H1 (cell line): ENCODE measurements at regions not wholly inside any gene's neighbourhood (a gene's known extent, or its start where the extent isn't known, plus 50 kb on each side); places are given as distances from the start of the nearest gene placed in this dataset.

Source experiments
- CTCF ChIA-PET: fragments of 300-600 bp; sonication (Branson Sonifier 250); formaldehyde crosslinking; loops from one replicate; lab custom pipeline; 2021; ENCODE audit not compliant: partially characterized antibody; lab: Charles Lee
- POLR2A ChIA-PET: fragments of 300-600 bp; sonication (Branson Sonifier 250); formaldehyde crosslinking; loops from one replicate; lab custom pipeline; 2021; ENCODE audit warnings: inconsistent platforms; ENCODE audit not compliant: partially characterized antibody; lab: Charles Lee
- DNase-seq, 2 experiments: peaks; one replicate each; pipeline versions ENCODE4 v3.0.0 to v3.0.0-alpha.2; 2010 to 2022; ENCODE audit warnings: low spot score in 2 of 2, low read depth in 1 of 2, mixed read lengths in 1 of 2
- FAIRE-seq: peaks from 2 replicates; lab custom pipeline; 2011; peaks lifted over from hg19 to GRCh38; lab: Jason Lieb, UNC
- H2AFZ ChIP-seq: 2 replicates; pipeline ENCODE4 v1.8.1; 2012; ENCODE audit warnings: low read length, inconsistent platforms
- H2AK5ac ChIP-seq: 2 replicates; pipeline ENCODE4 v1.6.1; 2013; ENCODE audit warnings: low read depth, low read length
- H2BK120ac ChIP-seq: replicated peaks from 2 replicates; pipeline ENCODE3; 2013; ENCODE audit warnings: low read depth, low read length, inconsistent platforms
- H2BK12ac ChIP-seq: 2 replicates; pipeline ENCODE4 v1.6.1; 2013; ENCODE audit warnings: low read depth, low read length
- H2BK15ac ChIP-seq: 2 replicates; pipeline ENCODE4 v1.6.1; 2013; ENCODE audit warnings: low read length
- H2BK20ac ChIP-seq: 2 replicates; pipeline ENCODE4 v1.6.1; 2013; ENCODE audit warnings: low read length
- H2BK5ac ChIP-seq: 2 replicates; pipeline ENCODE4 v1.6.1; 2013; ENCODE audit warnings: low read depth, low read length
- H3K14ac ChIP-seq: 2 replicates; pipeline ENCODE4 v1.6.1; 2013; ENCODE audit warnings: inconsistent platforms; ENCODE audit not compliant: insufficient read length
- H3K18ac ChIP-seq: 2 replicates; pipeline ENCODE4 v1.6.1; 2013; ENCODE audit warnings: low read length; ENCODE audit errors: extremely low read depth
- H3K23ac ChIP-seq: 2 replicates; pipeline ENCODE4 v1.6.1; 2013; ENCODE audit warnings: inconsistent platforms; ENCODE audit not compliant: insufficient read length
- H3K23me2 ChIP-seq: 2 replicates; pipeline ENCODE4 v1.6.1; 2013; ENCODE audit warnings: low read depth, low read length
- H3K27ac ChIP-seq: 2 replicates; pipeline ENCODE4 v1.6.1; 2011; ENCODE audit warnings: low read depth, low read length, inconsistent platforms
- H3K27me3 ChIP-seq, 4 experiments: replicated peaks in 1 of 4; 1 replicate in 1 of 4; 2 replicates in 3 of 4; pipeline versions ENCODE4 v1.6.1 to v1.8.1; 2011 to 2013; ENCODE audit warnings: low read length in 3 of 4, mild to moderate bottlenecking in 3 of 4, inconsistent platforms in 2 of 4, mixed read lengths in 2 of 4, moderate library complexity in 1 of 4; ENCODE audit not compliant: control insufficient read depth in 3 of 4, insufficient read depth in 3 of 4; ENCODE audit errors: extremely low read depth in 1 of 4
- H3K36me3 ChIP-seq, 4 experiments: 2 replicates each; pipeline versions ENCODE4 v1.6.1 to v1.8.1; 2011 to 2013; ENCODE audit warnings: mild to moderate bottlenecking in 4 of 4, low read length in 3 of 4, moderate library complexity in 2 of 4, control low read depth in 1 of 4, inconsistent platforms in 1 of 4; ENCODE audit not compliant: insufficient read depth in 4 of 4, control insufficient read depth in 2 of 4
- H3K4ac ChIP-seq: replicated peaks from 2 replicates; pipeline ENCODE3; 2013; ENCODE audit warnings: low read length, low read depth, mixed read lengths, inconsistent platforms; ENCODE audit not compliant: insufficient read length
- H3K4me1 ChIP-seq, 4 experiments: replicated peaks in 1 of 4; 1 replicate in 1 of 4; 2 replicates in 3 of 4; pipeline versions ENCODE4 v1.6.1 to v1.8.1; 2011 to 2013; ENCODE audit warnings: low read length in 3 of 4, inconsistent platforms in 2 of 4, mixed read lengths in 1 of 4; ENCODE audit not compliant: insufficient read depth in 4 of 4, control insufficient read depth in 3 of 4
- H3K4me2 ChIP-seq, 2 experiments: 2 replicates each; pipeline versions ENCODE4 v1.6.1 to v1.8.1; 2011 to 2013; ENCODE audit warnings: low read depth in 2 of 2, low read length in 2 of 2, control low read depth in 1 of 2, inconsistent platforms in 1 of 2, mild to moderate bottlenecking in 1 of 2; ENCODE audit not compliant: insufficient read depth in 1 of 2
- H3K4me3 ChIP-seq, 4 experiments: fragments of 200-600, 300-600 bp in 1 of 4; sonication (generic), shearing (Covaris generic), sonication (Bioruptor Twin) in 1 of 4; 2 replicates each; pipeline versions ENCODE4 v1.5.1 to v1.8.1; 2011 to 2016; ENCODE audit warnings: low read length in 4 of 4, low read depth in 3 of 4, control low read depth in 2 of 4, inconsistent platforms in 2 of 4, mild to moderate bottlenecking in 2 of 4, mixed read lengths in 1 of 4, moderate library complexity in 1 of 4; ENCODE audit not compliant: insufficient read depth in 2 of 4; ENCODE audit errors: extremely low read depth in 1 of 4
- H3K56ac ChIP-seq: replicated peaks from 2 replicates; pipeline ENCODE3; 2013; ENCODE audit warnings: low read depth, mild to moderate bottlenecking, mixed read lengths, low read length, inconsistent platforms; ENCODE audit not compliant: insufficient read length
- H3K79me1 ChIP-seq: 2 replicates; pipeline ENCODE4 v1.6.1; 2013; ENCODE audit warnings: low read depth, low read length, control low read depth
- H3K79me2 ChIP-seq, 2 experiments: 2 replicates each; pipeline versions ENCODE4 v1.6.1 to v1.8.1; 2012 to 2013; ENCODE audit warnings: low read length in 2 of 2, mild to moderate bottlenecking in 2 of 2, inconsistent platforms in 1 of 2; ENCODE audit not compliant: insufficient read depth in 2 of 2, control insufficient read depth in 1 of 2
- H3K9ac ChIP-seq, 4 experiments: replicated peaks in 1 of 4; 1 replicate in 1 of 4; 2 replicates in 3 of 4; pipeline versions ENCODE4 v1.6.1 to v1.8.1; 2011 to 2013; ENCODE audit warnings: low read depth in 3 of 4, low read length in 3 of 4, control low read depth in 2 of 4, mild to moderate bottlenecking in 2 of 4, moderate library complexity in 2 of 4, inconsistent platforms in 1 of 4; ENCODE audit errors: extremely low read depth in 1 of 4
- H3K9me3 ChIP-seq, 2 experiments: 2 replicates each; pipeline versions ENCODE4 v1.6.1 to v1.8.1; 2012 to 2013; ENCODE audit warnings: mild to moderate bottlenecking in 2 of 2, moderate library complexity in 2 of 2, control low read depth in 1 of 2, inconsistent platforms in 1 of 2, low read depth in 1 of 2, low read length in 1 of 2, mixed read lengths in 1 of 2; ENCODE audit not compliant: insufficient read depth in 2 of 2
- H4K20me1 ChIP-seq, 2 experiments: replicated peaks in 1 of 2; 2 replicates each; pipeline versions ENCODE3 to v1.8.1; 2011 to 2013; ENCODE audit warnings: inconsistent platforms in 2 of 2, low read length in 2 of 2, mild to moderate bottlenecking in 1 of 2; ENCODE audit not compliant: insufficient read depth in 2 of 2, control insufficient read depth in 1 of 2
- H4K5ac ChIP-seq: 2 replicates; pipeline ENCODE4 v1.6.1; 2013; ENCODE audit warnings: low read length, low read depth, mixed read lengths, inconsistent platforms; ENCODE audit not compliant: insufficient read length
- H4K8ac ChIP-seq: 2 replicates; pipeline ENCODE4 v1.8.0; 2013; ENCODE audit warnings: mild to moderate bottlenecking, moderate library complexity, low read length, inconsistent platforms; ENCODE audit not compliant: insufficient read depth; ENCODE audit errors: extremely low read depth
- H4K91ac ChIP-seq: replicated peaks from 2 replicates; pipeline ENCODE3; 2013; ENCODE audit warnings: low read length, mixed read lengths, inconsistent platforms; ENCODE audit not compliant: insufficient read length
- CHD1 ChIP-seq: IDR thresholded peaks from 2 replicates; pipeline ENCODE4 v1.6.1; 2012; ENCODE audit warnings: low read depth, low read length, improper control_type of control experiment
- EGR1 ChIP-seq: IDR thresholded peaks from 2 replicates; pipeline ENCODE4 v1.6.1; 2011; ENCODE audit warnings: low read depth, low read length, borderline replicate concordance
- EP300 ChIP-seq, 2 experiments: IDR thresholded peaks; 1 replicate in 1 of 2; 2 replicates in 1 of 2; pipeline ENCODE4 v1.6.1; 2011 to 2012; ENCODE audit warnings: low read depth in 2 of 2, low read length in 2 of 2, mild to moderate bottlenecking in 2 of 2, borderline replicate concordance in 1 of 2, inconsistent platforms in 1 of 2, moderate library complexity in 1 of 2
- EZH2 ChIP-seq: fragments of 200-600 bp; sonication (generic); IDR thresholded peaks from 2 replicates; pipeline ENCODE4 v1.7.1; 2012; ENCODE audit warnings: low read depth, mild to moderate bottlenecking, moderate library complexity, low read length, inconsistent platforms; ENCODE audit not compliant: severe bottlenecking
- GTF2F1 ChIP-seq: IDR thresholded peaks from 2 replicates; pipeline ENCODE4 v1.6.1; 2012; ENCODE audit warnings: low read depth, low read length, improper control_type of control experiment, borderline replicate concordance
- KDM1A ChIP-seq: fragments of 200-600, 300-600 bp; sonication (generic); IDR thresholded peaks from 2 replicates; pipeline ENCODE4 v1.7.1; 2016; ENCODE audit warnings: mild to moderate bottlenecking, low read length, borderline replicate concordance
- SIN3A ChIP-seq, 2 experiments: IDR thresholded peaks in 1 of 2; conservative IDR thresholded peaks in 1 of 2; 2 replicates each; pipeline ENCODE4 v1.6.1; 2011 to 2012; ENCODE audit warnings: low read length in 2 of 2, improper control_type of control experiment in 1 of 2, low read depth in 1 of 2, mild to moderate bottlenecking in 1 of 2
- SIRT6 ChIP-seq: IDR thresholded peaks from one replicate; pipeline ENCODE4 v1.7.1; 2012; ENCODE audit warnings: low read length, inconsistent platforms
- SP2 ChIP-seq: IDR thresholded peaks from 2 replicates; pipeline ENCODE4 v1.6.1; 2012; ENCODE audit warnings: mild to moderate bottlenecking, low read length, inconsistent platforms
- TCF12 ChIP-seq: IDR thresholded peaks from 2 replicates; pipeline ENCODE4 v1.6.1; 2011; ENCODE audit warnings: low read depth, mild to moderate bottlenecking, low read length
- TEAD4 ChIP-seq: IDR thresholded peaks from 2 replicates; pipeline ENCODE4 v1.6.1; 2012; ENCODE audit warnings: low read depth, low read length, inconsistent platforms, mixed read lengths
- YY1 ChIP-seq: IDR thresholded peaks from 2 replicates; pipeline ENCODE4 v1.6.1; 2011; ENCODE audit warnings: low read depth, mild to moderate bottlenecking, low read length
- WGBS, 2 experiments: shearing (Covaris generic) in 1 of 2; methylation state at CpG; one replicate each; pipeline versions ENCODE4 v1.1.6 to v1.1.7; 2013 to 2015; ENCODE audit warnings: low lambda C conversion rate in 2 of 2, mixed read lengths in 2 of 2, inconsistent platforms in 1 of 2, low coverage in 1 of 2, missing lambda C conversion rate in 1 of 2; ENCODE audit not compliant: insufficient replicate concordance in 2 of 2, insufficient coverage in 1 of 2, insufficient read length in 1 of 2; ENCODE audit errors: extremely low coverage in 1 of 2, missing lambda C conversion rate in 1 of 2; 5-methylcytosine and 5-hydroxymethylcytosine counted together
- TF ChIP-seq, protein P1 (sequence below): IDR thresholded peaks from 2 replicates; pipeline ENCODE4 v1.6.1; 2011; ENCODE audit warnings: low read length, improper control_type of control experiment

DNA sequence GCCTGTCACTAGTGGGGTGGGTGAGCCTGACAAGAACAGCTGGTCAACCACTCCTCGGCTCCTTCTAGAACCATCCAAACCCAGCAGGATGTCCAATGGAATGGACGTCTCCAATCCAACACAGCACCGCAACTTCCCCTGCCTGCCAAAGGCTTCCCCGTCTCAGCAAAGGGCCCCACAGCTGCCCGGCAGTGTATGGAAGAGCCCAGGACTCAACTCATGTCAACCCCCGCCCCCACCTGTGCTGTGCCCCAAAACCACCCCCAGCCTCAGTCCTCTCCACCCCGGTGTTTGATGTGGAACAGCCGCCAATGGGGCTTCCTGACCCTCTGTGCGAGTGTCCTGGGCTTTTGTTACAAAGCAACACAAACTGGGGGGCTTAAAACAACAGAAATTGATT, 223.8 kb downstream of the CTTN start:
- Histone ChIP-seq H2BK120ac (no peak overlapping the region), H4K5ac (no peak overlapping the region), H3K56ac (no peak overlapping the region), H3K14ac (no peak overlapping the region), H4K91ac (no peak overlapping the region), H3K4me3 (no peak overlapping the region), H4K20me1 (peaks cover 2 to 3% of the 10 kb centered on the region in 2 experiments), H3K79me2 (peaks cover 0 to 7% of the 10 kb centered on the region in 2 experiments; a peak in 3 of 4 replicates), H3K36me3 (no peaks in the 10 kb centered on the region; a peak in 1 of 8 replicates), H4K8ac (no peak overlapping the region), H3K79me1 (no peaks in the 10 kb centered on the region; the same call in none of the 2 replicates), H2BK15ac (no peak overlapping the region), H3K4ac (no peak overlapping the region), H3K9ac (no peak overlapping the region), H3K23me2 (0 out of 2 replicates have a peak, but pooled peaks cover under 1% of the 10 kb centered on the region), H2AK5ac (no peak overlapping the region), H2BK20ac (no peak overlapping the region), H2BK5ac (peak overlapping the region; percentile 24; the same call in 1 of the 2 replicates), H3K27ac (no peak overlapping the region), H3K4me2 (no peak overlapping the region), H2AFZ (no peak overlapping the region), H3K9me3 (0 out of 4 replicates have a peak, but pooled peaks cover 0 to 5% of the 10 kb centered on the region in 2 experiments), H3K4me1 (peaks cover 0 to 2% (median under 1%) of the 10 kb centered on the region in 4 experiments; a peak in 3 of 7 replicates), H3K23ac (no peak overlapping the region), H2BK12ac (no peak overlapping the region), H3K18ac (no peak overlapping the region), H3K27me3 (no peaks in the 10 kb centered on the region)
- CTCF ChIA-PET: interaction anchor here (0.5 to 1.7 kb wide), 2 partner anchors 14 to 31 kb away, joined by 3 to 6 read pairs; no protein-coding TSS in a partner anchor
- WGBS, 2 experiments: 93% methylated on average over 8 of the region's 9 CpGs; no CpG with 5 or more reads in 1 of the 2 experiments
- DNase-seq (no peak), FAIRE-seq (no peak)
- POLR2A ChIA-PET: no interaction called here
- no peak for TF ChIP-seq GTF2F1
- no peak for TF ChIP-seq YY1
- no peak for TF ChIP-seq TEAD4
- no peak for TF ChIP-seq SIRT6
- TF ChIP-seq EGR1: no peak
- TF ChIP-seq TCF12: no peak
- TF ChIP-seq, protein P1, sequence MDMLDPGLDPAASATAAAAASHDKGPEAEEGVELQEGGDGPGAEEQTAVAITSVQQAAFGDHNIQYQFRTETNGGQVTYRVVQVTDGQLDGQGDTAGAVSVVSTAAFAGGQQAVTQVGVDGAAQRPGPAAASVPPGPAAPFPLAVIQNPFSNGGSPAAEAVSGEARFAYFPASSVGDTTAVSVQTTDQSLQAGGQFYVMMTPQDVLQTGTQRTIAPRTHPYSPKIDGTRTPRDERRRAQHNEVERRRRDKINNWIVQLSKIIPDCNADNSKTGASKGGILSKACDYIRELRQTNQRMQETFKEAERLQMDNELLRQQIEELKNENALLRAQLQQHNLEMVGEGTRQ: no peak
- no peak for TF ChIP-seq EZH2
- no peak for TF ChIP-seq SP2
- TF ChIP-seq KDM1A: no peak
- no peak for TF ChIP-seq CHD1
- no peak for TF ChIP-seq EP300 (IDR thresholded peaks at IDR 0.05; ENCODE audit: borderline replicate concordance in 1 of 2, low read depth in 2 of 2, low read length in 2 of 2)
- TF ChIP-seq SIN3A (conservative IDR thresholded peaks at IDR 0.05 in 1 of 2, IDR thresholded peaks at IDR 0.05 in 1 of 2; ENCODE audit: low read depth in 1 of 2, low read length in 2 of 2): no peak
